ENCODE measurements at regions not wholly inside any gene's neighbourhood (a gene's known extent, or its start where the extent isn't known, plus 50 kb on each side); places are given as distances from the start of the nearest gene placed in this dataset.

- DNase-seq (ENCODE audit: low spot score in 2 of 2, unreplicated experiment in 2 of 2): no peak
- TF ChIP-seq CTCF (IDR thresholded peaks at IDR 0.05; ENCODE audit: unreplicated experiment): no peak
- Mint-ChIP-seq H3K4me1 (peaks cover 8% of the 10 kb centered on the region), H3K27ac (no peak overlapping the region), H3K9me3 (peaks cover 40% of the 10 kb centered on the region), H3K36me3 (no peaks in the 10 kb centered on the region), H3K4me3 (no peak overlapping the region), H3K27me3 (ENCODE audit: low read depth) (no peaks in the 10 kb centered on the region)
These were observed 298.3 kb downstream of the IRX1 start for GRCh38 chr5:3893975-3894374.

GRCh38 chr5:3896098-3896497, 300.5 kb downstream of the IRX1 start:
- H3K4me1 Mint-ChIP-seq: no peaks in the 10 kb centered on the region
- H3K36me3 Mint-ChIP-seq: no peaks in the 10 kb centered on the region
- no peak overlapping the region for H3K4me3 Mint-ChIP-seq
- H3K9me3 Mint-ChIP-seq: peaks cover 47% of the 10 kb centered on the region
- no peak overlapping the region for H3K27ac Mint-ChIP-seq
- H3K27me3 Mint-ChIP-seq (ENCODE audit: low read depth): no peaks in the 10 kb centered on the region
- TF ChIP-seq CTCF (IDR thresholded peaks at IDR 0.05; ENCODE audit: unreplicated experiment): no peak
- DNase-seq (ENCODE audit: low spot score in 2 of 2, unreplicated experiment in 2 of 2): no peak

GRCh38 chr5:3899093-3899492, 303.5 kb downstream of the IRX1 start:
- TF ChIP-seq CTCF (IDR thresholded peaks at IDR 0.05; ENCODE audit: unreplicated experiment): no peak
- Mint-ChIP-seq H3K4me3 (no peak overlapping the region), H3K27ac (no peak overlapping the region), H3K27me3 (ENCODE audit: low read depth) (no peaks in the 10 kb centered on the region), H3K9me3 (peaks cover 39% of the 10 kb centered on the region), H3K4me1 (peaks cover 8% of the 10 kb centered on the region), H3K36me3 (no peaks in the 10 kb centered on the region)
- DNase-seq (ENCODE audit: low spot score in 2 of 2, unreplicated experiment in 2 of 2): no peak

GRCh38 chr5:3904584-3904983, 309.0 kb downstream of the IRX1 start:
- no peak for TF ChIP-seq CTCF (IDR thresholded peaks at IDR 0.05; ENCODE audit: unreplicated experiment)
- DNase-seq (ENCODE audit: low spot score in 2 of 2, unreplicated experiment in 2 of 2): no peak
- H3K4me1 Mint-ChIP-seq: peaks cover 8% of the 10 kb centered on the region
- no peak overlapping the region for H3K4me3 Mint-ChIP-seq
- no peaks in the 10 kb centered on the region for H3K36me3 Mint-ChIP-seq
- no peaks in the 10 kb centered on the region for H3K27me3 Mint-ChIP-seq (ENCODE audit: low read depth)
- H3K27ac Mint-ChIP-seq: no peak overlapping the region
- H3K9me3 Mint-ChIP-seq: peaks cover 8% of the 10 kb centered on the region

- H3K9me3 Mint-ChIP-seq: peaks cover 8% of the 10 kb centered on the region
- no peak for TF ChIP-seq CTCF (IDR thresholded peaks at IDR 0.05; ENCODE audit: unreplicated experiment)
- no peak overlapping the region for H3K4me3 Mint-ChIP-seq
- no peaks in the 10 kb centered on the region for H3K27me3 Mint-ChIP-seq (ENCODE audit: low read depth)
- no peak for DNase-seq (ENCODE audit: low spot score in 2 of 2, unreplicated experiment in 2 of 2)
- peaks cover 8% of the 10 kb centered on the region for H3K4me1 Mint-ChIP-seq
- no peaks in the 10 kb centered on the region for H3K36me3 Mint-ChIP-seq
- H3K27ac Mint-ChIP-seq: no peak overlapping the region
These were observed 309.4 kb downstream of the IRX1 start for GRCh38 chr5:3905031-3905430.

GRCh38 chr5:3905521-3905920, 309.9 kb downstream of the IRX1 start:
- no peak for TF ChIP-seq CTCF (IDR thresholded peaks at IDR 0.05; ENCODE audit: unreplicated experiment)
- Mint-ChIP-seq H3K9me3 (peaks cover 8% of the 10 kb centered on the region), H3K4me3 (no peak overlapping the region), H3K27ac (no peak overlapping the region), H3K4me1 (peaks cover 8% of the 10 kb centered on the region), H3K36me3 (no peaks in the 10 kb centered on the region), H3K27me3 (ENCODE audit: low read depth) (no peaks in the 10 kb centered on the region)
- no peak for DNase-seq (ENCODE audit: low spot score in 2 of 2, unreplicated experiment in 2 of 2)
